ENCODE measurements at regions not wholly inside any gene's neighbourhood (a gene's known extent, or its start where the extent isn't known, plus 50 kb on each side); places are given as distances from the start of the nearest gene placed in this dataset.

DNA sequence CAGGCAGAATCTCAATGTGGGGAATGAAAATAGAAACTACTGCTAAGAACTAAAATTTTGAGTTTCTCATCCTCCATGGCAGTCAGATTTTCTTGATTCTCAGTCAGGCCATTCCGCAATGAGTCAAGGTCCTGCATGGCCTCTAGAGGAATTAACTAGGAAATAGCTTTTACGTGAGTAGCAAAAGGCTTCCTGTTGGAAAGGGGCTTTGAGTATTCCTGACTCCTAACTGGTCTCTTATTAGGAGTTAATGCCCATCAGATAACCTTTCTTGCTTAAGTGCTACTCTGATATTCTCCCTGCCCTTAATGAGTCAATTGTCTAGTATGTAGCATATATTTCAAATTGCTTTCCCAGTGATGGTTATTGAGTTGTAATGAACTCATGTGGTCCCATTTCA lies 65.7 kb upstream of the ARHGAP24 start (continued):
- TF ChIP-seq, protein P1, sequence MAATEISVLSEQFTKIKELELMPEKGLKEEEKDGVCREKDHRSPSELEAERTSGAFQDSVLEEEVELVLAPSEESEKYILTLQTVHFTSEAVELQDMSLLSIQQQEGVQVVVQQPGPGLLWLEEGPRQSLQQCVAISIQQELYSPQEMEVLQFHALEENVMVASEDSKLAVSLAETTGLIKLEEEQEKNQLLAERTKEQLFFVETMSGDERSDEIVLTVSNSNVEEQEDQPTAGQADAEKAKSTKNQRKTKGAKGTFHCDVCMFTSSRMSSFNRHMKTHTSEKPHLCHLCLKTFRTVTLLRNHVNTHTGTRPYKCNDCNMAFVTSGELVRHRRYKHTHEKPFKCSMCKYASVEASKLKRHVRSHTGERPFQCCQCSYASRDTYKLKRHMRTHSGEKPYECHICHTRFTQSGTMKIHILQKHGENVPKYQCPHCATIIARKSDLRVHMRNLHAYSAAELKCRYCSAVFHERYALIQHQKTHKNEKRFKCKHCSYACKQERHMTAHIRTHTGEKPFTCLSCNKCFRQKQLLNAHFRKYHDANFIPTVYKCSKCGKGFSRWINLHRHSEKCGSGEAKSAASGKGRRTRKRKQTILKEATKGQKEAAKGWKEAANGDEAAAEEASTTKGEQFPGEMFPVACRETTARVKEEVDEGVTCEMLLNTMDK (IDR thresholded peaks at IDR 0.05; ENCODE audit: borderline replicate concordance, insufficient read depth, low read depth, low read length, poor library complexity, severe bottlenecking) = no peak
- TF ChIP-seq SOX6 (IDR thresholded peaks at IDR 0.05) = no peak

DNA sequence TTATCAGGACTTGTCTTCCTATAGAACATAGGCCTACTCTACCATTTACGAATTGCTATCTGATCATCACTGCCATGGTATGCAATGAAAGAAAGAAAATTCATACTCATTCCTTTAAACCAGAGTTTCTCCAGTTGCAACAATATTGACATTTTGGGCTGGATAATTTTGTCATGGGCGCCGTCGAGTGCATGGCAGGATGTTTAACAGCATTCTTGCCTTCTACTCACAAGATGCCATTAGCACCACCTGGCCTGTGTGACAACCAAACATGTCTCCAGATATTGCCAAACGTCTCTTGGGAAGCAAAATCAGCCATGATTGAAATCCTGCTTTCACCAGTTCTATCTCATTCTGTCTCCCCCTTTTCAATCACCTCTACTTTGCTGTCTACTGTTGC lies 63.6 kb upstream of the ARHGAP24 start:
- CTCF ChIA-PET (ENCODE audit: low intra/inter-chr PET ratio) = no interaction called here
- FAIRE-seq = no peak
- no peak overlapping the region for H3K9ac ChIP-seq (ENCODE audit: insufficient read depth in 1 of 2, low read depth in 2 of 2, low read length in 2 of 2)
- no peak overlapping the region for H2AFZ ChIP-seq (ENCODE audit: low read depth, low read length)
- no peak overlapping the region for H3K27ac ChIP-seq (ENCODE audit: extremely low read depth, low read depth, low read length)
- no peaks in the 10 kb centered on the region for H3K79me2 ChIP-seq (ENCODE audit: control insufficient read depth, insufficient read depth, low read length)
- no peak overlapping the region for H3K4me2 ChIP-seq (ENCODE audit: insufficient read depth, low read length)
- H3K27me3 ChIP-seq (ENCODE audit: control insufficient read depth in 2 of 2, insufficient read depth in 2 of 2, low read length in 2 of 2) = no peaks in the 10 kb centered on the region
- H3K9me3 ChIP-seq (replicated peaks; ENCODE audit: control insufficient read depth, insufficient read depth, low read depth, low read length) = no peaks in the 10 kb centered on the region
- no peaks in the 10 kb centered on the region for H4K20me1 ChIP-seq (replicated peaks; ENCODE audit: control insufficient read depth, insufficient read depth, low read length)
- H3K36me3 ChIP-seq (ENCODE audit: control insufficient read depth, insufficient read depth, low read length) = no peaks in the 10 kb centered on the region
- POLR2A ChIA-PET = interaction anchor here (0.7 kb wide), 1 partner anchor 20 kb away, joined by 4 read pairs; no protein-coding TSS in a partner anchor
- in situ Hi-C loops (cut with MboI) = no loop called here
- H3K4me3 ChIP-seq = no peak overlapping the region
- DNase-seq (ENCODE audit: extremely low read depth in 1 of 4, low spot score in 3 of 4) = no peak
- no peak for ATAC-seq
- no TSS peak for BruUV-seq (replicated peaks)
- WGBS (ENCODE audit: insufficient coverage, low coverage, missing lambda C conversion rate) = 2% methylated on average over 5 of the region's 5 CpGs
- H3K9me1 ChIP-seq (ENCODE audit: control insufficient read depth, insufficient read depth, low read length) = no peaks in the 10 kb centered on the region
- no peaks in the 10 kb centered on the region for H3K4me1 ChIP-seq (replicated peaks in 1 of 2; ENCODE audit: control insufficient read depth in 2 of 2, insufficient read depth in 2 of 2, low read length in 2 of 2)
- intact Hi-C loops (cut with micrococcal nuclease) = no loop called here
- TF ChIP-seq ZNF124 (CRISPR knock-in tag; IDR thresholded peaks at IDR 0.05) = no peak
- no peak for TF ChIP-seq TEAD1 (CRISPR knock-in tag; IDR thresholded peaks at IDR 0.05)
- no peak for TF ChIP-seq ZSCAN29 (IDR thresholded peaks at IDR 0.05)
- TF ChIP-seq ATF1 (CRISPR knock-in tag; IDR thresholded peaks at IDR 0.05) = no peak
- no peak for TF ChIP-seq ATF1 (tag; IDR thresholded peaks at IDR 0.05)
- no peak for TF ChIP-seq NRF1 (conservative IDR thresholded peaks at IDR 0.05 in 1 of 2, IDR thresholded peaks at IDR 0.05 in 1 of 2)
- no peak for TF ChIP-seq GTF2F1 (IDR thresholded peaks at IDR 0.05; ENCODE audit: low read depth, low read length)
- no peak for TF ChIP-seq ZNF778 (CRISPR knock-in tag; IDR thresholded peaks at IDR 0.05)
- no peak for TF ChIP-seq ZNF551 (CRISPR knock-in tag; IDR thresholded peaks at IDR 0.05)
- no peak for TF ChIP-seq PURB (CRISPR knock-in tag; IDR thresholded peaks at IDR 0.05; ENCODE audit: low read depth)
- TF ChIP-seq CBX2 (IDR thresholded peaks at IDR 0.05; ENCODE audit: insufficient read depth, low read length, poor library complexity, severe bottlenecking) = no peak
- TF ChIP-seq, protein P2, sequence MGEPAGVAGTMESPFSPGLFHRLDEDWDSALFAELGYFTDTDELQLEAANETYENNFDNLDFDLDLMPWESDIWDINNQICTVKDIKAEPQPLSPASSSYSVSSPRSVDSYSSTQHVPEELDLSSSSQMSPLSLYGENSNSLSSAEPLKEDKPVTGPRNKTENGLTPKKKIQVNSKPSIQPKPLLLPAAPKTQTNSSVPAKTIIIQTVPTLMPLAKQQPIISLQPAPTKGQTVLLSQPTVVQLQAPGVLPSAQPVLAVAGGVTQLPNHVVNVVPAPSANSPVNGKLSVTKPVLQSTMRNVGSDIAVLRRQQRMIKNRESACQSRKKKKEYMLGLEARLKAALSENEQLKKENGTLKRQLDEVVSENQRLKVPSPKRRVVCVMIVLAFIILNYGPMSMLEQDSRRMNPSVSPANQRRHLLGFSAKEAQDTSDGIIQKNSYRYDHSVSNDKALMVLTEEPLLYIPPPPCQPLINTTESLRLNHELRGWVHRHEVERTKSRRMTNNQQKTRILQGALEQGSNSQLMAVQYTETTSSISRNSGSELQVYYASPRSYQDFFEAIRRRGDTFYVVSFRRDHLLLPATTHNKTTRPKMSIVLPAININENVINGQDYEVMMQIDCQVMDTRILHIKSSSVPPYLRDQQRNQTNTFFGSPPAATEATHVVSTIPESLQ (CRISPR knock-in tag; IDR thresholded peaks at IDR 0.05) = no peak
- TF ChIP-seq, protein P3, sequence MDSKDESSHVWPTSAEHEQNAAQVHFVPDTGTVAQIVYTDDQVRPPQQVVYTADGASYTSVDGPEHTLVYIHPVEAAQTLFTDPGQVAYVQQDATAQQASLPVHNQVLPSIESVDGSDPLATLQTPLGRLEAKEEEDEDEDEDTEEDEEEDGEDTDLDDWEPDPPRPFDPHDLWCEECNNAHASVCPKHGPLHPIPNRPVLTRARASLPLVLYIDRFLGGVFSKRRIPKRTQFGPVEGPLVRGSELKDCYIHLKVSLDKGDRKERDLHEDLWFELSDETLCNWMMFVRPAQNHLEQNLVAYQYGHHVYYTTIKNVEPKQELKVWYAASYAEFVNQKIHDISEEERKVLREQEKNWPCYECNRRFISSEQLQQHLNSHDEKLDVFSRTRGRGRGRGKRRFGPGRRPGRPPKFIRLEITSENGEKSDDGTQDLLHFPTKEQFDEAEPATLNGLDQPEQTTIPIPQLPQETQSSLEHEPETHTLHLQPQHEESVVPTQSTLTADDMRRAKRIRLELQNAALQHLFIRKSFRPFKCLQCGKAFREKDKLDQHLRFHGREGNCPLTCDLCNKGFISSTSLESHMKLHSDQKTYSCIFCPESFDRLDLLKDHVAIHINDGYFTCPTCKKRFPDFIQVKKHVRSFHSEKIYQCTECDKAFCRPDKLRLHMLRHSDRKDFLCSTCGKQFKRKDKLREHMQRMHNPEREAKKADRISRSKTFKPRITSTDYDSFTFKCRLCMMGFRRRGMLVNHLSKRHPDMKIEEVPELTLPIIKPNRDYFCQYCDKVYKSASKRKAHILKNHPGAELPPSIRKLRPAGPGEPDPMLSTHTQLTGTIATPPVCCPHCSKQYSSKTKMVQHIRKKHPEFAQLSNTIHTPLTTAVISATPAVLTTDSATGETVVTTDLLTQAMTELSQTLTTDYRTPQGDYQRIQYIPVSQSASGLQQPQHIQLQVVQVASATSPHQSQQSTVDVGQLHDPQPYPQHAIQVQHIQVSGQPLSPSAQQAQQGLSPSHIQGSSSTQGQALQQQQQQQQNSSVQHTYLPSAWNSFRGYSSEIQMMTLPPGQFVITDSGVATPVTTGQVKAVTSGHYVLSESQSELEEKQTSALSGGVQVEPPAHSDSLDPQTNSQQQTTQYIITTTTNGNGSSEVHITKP (IDR thresholded peaks at IDR 0.05; ENCODE audit: partially characterized antibody) = no peak
- no peak for TF ChIP-seq ZNF76 (CRISPR knock-in tag; IDR thresholded peaks at IDR 0.05; ENCODE audit: borderline replicate concordance)

All from K562 (cell line).